22Rv1 (cell line): ENCODE measurements at regions not wholly inside any gene's neighbourhood (a gene's known extent, or its start where the extent isn't known, plus 50 kb on each side); places are given as distances from the start of the nearest gene placed in this dataset.

Experiments
- H3K27ac ChIP-seq: fragments of 450-650 bp; 2 replicates; pipeline ENCODE4 v1.5.1; 2017
- CTCF ChIP-seq: fragments of 450-650 bp; IDR thresholded peaks from 2 replicates; pipeline ENCODE4 v1.5.1; 2017; ENCODE audit warnings: mild to moderate bottlenecking
- ZFX ChIP-seq: fragments of 450-650 bp; IDR thresholded peaks from 2 replicates; pipeline ENCODE4 v1.6.1; 2017; ENCODE audit warnings: antibody characterized with exemption, borderline replicate concordance

DNA sequence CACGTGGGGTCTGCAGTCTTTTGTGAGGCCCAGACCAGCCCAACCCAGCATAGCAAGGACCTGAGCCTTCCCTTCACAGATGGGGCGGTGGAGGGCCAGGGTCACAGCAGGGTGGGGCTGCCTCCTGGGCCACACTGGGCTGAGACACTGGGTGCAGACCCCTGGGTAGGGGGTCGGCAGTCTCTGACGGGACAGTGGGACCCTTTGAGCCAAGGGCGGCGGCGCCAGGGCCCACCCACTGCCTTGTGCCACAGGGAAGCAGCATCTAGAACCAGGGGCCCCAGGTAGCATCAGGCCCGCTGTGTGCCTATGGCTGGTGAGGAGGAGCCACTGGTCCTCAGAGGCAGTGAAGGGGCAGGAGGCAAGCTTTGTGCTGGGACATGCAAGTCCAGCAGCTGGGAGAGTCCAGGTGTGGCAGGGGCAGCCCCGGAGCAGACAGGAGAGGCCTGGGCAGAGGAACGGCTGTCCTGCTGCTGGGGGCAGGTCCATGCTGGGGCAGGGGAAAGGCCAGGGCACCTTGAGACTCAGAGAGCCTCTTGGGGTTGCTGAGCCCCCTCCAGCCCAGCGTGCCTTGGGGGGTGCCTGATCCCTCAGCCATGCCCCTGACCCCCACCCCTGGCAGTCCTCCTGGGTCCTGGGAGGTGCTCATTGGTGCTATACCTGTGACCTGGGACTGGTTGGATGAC, 131.3 kb upstream of the NKX1-1 start:
- TF ChIP-seq CTCF (no peak), ZFX (no peak)
- no peak overlapping the region for H3K27ac ChIP-seq

DNA sequence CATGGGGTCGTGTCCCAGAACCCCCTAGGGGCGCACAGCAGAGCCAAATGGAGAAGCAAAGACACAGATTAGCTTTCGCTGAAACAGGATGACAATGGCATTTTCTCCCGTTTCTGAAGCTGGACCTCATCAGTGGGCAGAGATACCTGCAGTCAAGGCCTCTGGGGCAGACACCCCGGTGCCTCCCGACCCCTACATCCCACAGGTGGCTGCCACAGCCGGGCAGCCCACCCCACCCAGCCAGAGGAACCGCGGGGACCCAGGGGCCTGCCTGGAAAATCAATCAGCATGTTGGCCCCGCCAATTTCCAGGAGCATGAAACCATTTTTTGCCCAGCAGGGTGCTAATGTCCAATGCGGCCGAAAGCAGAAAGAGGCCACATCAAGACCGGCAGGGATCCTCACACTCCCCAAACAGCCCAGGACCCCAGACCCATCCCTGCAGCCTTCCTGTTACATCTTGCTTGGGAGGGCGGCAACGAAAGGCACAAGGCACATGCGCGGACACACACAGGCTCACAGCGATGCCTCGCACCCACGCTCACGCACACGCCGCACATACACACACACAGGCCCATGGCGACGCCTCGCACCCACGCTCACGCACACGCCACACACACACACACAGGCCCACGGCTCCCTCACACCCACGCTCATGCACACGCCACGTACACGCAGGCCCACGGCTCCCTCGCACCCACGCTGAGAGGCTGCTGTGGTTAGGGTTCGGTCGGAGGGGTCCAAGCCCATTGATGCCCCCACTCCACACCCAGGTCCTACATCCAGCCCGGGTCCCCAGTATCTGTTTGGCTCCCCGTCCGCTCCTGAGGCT, 130.6 kb upstream of the NKX1-1 start:
- no peak overlapping the region for H3K27ac ChIP-seq
- TF ChIP-seq CTCF (no peak), ZFX (no peak)

DNA sequence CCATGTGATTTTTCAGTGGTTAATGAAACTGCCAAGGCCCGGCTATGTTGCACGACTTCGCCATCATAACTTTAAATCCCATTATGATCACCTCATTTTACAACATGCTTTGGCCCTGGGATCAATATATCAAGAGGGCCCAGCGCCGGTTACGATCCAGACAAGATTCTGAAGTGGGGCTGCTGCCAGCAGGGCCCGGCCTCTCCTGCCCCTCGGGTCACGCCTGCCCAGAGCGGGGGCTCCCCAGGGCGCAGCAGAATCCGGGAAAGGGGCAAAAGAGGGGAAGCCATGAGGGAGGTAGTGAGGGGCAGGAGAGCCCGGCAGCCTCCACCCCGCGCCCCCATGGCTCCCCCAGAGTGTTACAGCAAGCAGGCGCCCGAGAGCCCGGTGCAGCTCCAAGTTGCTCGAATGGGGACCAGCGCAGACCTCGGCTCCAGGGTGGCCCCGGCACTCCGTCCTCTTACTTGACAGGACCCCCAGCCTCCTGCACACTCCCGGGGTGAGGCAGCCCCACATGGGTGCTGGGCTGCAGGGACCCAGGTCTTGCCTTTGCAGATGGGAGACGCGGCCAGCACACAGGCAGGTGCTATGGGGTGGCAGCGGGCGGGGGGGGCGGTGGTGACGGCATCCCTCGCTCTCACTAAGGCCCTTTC, 129.8 kb upstream of the NKX1-1 start:
- TF ChIP-seq CTCF = no peak
- no peak for TF ChIP-seq ZFX
- H3K27ac ChIP-seq = no peak overlapping the region

DNA sequence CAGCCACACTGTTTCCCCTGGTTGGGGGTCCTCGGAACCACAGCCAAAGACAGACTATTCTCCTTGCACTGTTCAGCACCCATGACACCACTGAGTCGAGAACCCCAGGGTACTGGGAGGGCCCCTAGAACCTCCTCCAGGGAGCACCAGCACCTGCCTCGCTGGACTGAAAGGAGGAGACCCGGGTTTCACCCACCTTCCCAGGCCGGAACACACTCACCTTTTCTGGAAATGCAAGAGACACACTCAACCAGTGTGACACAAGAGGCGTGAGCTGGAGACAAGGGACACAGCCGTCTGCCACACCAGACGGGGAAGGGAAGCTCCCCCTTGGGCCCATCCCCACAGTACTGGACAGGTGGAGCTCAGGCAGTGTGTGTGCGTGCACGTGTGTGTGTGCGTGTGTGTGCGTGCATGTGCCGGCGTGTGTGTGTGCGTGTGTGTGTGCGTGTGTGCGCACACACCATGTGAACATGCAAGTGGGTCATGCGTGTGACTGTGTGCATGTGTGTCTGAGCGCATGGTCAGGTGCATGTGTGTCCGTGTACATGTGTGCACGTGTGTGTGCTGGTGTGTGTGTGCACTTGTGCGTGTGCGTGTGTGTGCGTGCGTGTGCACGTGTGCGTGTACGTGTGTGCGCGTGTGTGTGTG, 128.8 kb upstream of the NKX1-1 start:
- H3K27ac ChIP-seq = no peak overlapping the region
- TF ChIP-seq ZFX (no peak), CTCF (no peak)

- H3K27ac ChIP-seq = no peak overlapping the region
- no peak for TF ChIP-seq CTCF
- TF ChIP-seq ZFX = no peak
Measured at GRCh38 chr4:1534095-1534872, 128.0 kb upstream of the NKX1-1 start.

- no peak overlapping the region for H3K27ac ChIP-seq
- TF ChIP-seq CTCF = no peak
- no peak for TF ChIP-seq ZFX
Measured at GRCh38 chr4:1533501-1534064, 127.3 kb upstream of the NKX1-1 start.
